ENCODE measurements at regions not wholly inside any gene's neighbourhood (a gene's known extent, or its start where the extent isn't known, plus 50 kb on each side); places are given as distances from the start of the nearest gene placed in this dataset.

DNA sequence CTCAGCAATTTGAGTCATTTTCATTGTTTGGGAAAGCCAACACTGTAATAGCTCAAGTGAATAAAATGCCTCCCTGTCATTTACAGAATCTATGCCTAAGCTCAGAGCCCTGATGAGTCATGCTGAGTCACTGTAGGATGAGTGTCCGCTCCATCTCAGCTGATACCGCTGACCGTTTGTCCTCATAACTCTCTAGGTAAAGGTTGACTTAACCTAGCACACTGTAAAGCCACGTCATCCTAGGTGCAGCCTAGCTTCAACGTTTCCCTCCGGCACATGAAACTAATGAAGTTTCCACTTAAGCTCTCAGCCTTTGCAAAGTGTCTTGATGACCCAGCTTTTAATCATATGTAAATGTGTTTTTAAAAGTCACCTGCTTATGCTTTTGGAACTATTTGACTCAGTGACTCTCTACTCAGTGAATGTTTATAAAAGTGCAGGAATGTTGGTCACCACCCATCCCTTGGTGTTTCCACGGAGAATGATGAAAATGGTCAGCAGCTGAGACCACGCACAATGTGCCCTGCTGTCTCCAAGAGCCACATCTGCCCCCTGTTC lies 154.0 kb downstream of the PMAIP1 start:
- H3K27me3 Mint-ChIP-seq, result peaks cover 7% of the 10 kb centered on the region
- peaks cover 5% of the 10 kb centered on the region for H3K9me3 Mint-ChIP-seq
- no peaks in the 10 kb centered on the region for H3K4me1 Mint-ChIP-seq
- DNase-seq (ENCODE audit: low spot score in 2 of 2) (no peak), ATAC-seq (ENCODE audit: low read depth) (no peak)
- no peak overlapping the region for H3K27ac Mint-ChIP-seq
- no peak overlapping the region for H3K4me3 Mint-ChIP-seq
- no peaks in the 10 kb centered on the region for H3K36me3 Mint-ChIP-seq

GRCh38 chr18:60050821-60051220 lies 151.0 kb downstream of the PMAIP1 start:
- Mint-ChIP-seq H3K4me3 (no peak overlapping the region), H3K27ac (no peak overlapping the region), H3K36me3 (no peaks in the 10 kb centered on the region), H3K4me1 (no peaks in the 10 kb centered on the region), H3K9me3 (peaks cover 3% of the 10 kb centered on the region), H3K27me3 (peaks cover 5% of the 10 kb centered on the region)
- ATAC-seq (ENCODE audit: low read depth) (no peak), DNase-seq (ENCODE audit: low spot score in 2 of 2) (no peak)

DNA sequence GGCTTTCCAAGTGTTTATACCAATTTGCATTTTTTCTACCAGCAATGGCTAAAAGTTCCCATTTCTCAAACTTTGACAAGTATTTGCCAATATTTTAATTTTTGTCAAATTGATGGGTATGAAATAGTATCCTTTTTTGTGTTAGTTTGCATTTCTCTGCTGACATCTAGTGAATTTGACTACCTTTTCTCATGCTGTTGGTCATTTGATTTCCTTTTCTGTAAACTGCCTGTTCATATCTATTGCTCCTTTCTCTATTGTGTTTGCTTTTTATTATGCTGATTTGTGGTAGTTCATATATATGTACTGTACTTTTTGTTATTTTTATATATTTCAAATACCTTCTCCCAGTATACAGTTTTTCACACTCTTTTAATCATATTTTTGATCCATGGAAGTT lies 149.4 kb downstream of the PMAIP1 start:
- no peak for ATAC-seq (ENCODE audit: low read depth)
- H3K9me3 Mint-ChIP-seq, result peaks cover 3% of the 10 kb centered on the region
- no peak overlapping the region for H3K4me3 Mint-ChIP-seq
- H3K4me1 Mint-ChIP-seq, result no peaks in the 10 kb centered on the region
- H3K36me3 Mint-ChIP-seq, result no peaks in the 10 kb centered on the region
- no peak for DNase-seq (ENCODE audit: low spot score in 2 of 2)
- no peak overlapping the region for H3K27ac Mint-ChIP-seq
- peaks cover 5% of the 10 kb centered on the region for H3K27me3 Mint-ChIP-seq

DNA sequence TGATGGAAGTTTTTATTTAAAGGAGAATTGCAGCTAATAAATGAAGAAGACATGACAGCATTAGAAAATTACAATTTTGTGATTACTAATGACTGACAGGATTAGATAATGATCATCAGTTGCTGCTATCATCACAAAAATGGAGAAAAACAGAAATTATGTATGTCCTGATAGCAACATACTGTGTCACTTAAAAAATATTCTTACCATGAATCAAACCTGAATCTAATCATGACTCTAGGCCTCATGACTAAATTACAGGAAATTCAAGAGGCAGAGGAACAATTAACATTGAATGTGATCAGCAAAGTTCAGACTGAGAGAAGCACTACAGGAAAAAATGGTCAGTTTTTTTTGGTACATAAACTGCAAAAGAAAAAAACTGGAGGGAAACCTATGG lies 147.8 kb downstream of the PMAIP1 start:
- Mint-ChIP-seq H3K9me3 (peaks cover 3% of the 10 kb centered on the region), H3K27me3 (peaks cover 2% of the 10 kb centered on the region), H3K27ac (no peak overlapping the region), H3K4me1 (no peaks in the 10 kb centered on the region), H3K36me3 (no peaks in the 10 kb centered on the region), H3K4me3 (no peak overlapping the region)
- no peak for DNase-seq (ENCODE audit: low spot score in 2 of 2)
- no peak for ATAC-seq (ENCODE audit: low read depth)

DNA sequence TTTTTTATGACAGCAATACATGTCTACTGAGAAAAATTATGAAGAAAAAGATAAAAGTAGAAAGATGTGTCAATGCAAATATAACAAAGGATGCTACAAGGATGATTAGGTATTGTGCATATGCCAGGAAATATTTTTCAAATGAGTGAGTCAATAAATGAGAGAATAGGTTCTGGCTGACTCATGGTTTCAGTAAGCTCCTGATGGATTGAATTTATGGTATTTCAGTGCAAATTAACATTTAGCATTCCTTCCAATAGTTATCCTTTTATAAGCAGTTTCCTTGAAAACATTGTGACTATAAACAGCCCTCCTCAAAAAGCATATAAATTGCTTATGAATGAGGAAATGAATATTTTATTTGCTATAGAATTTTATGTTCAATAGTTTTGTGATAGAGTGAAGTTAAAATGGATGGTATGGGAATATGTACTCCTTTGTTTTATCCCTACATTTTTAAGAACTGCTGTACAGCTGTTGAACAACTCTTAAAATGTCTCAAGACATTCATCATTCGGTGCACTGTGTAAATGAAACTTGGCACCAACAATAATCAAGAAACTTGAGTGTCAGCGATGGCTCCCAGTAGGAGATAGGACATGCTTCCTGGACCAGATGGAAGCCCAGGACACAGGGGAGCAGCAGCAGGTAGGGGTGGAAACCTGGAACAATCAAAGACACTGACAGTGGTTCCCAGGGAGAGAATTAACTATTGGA lies 144.7 kb downstream of the PMAIP1 start:
- ATAC-seq (ENCODE audit: low read depth) (no peak), DNase-seq (ENCODE audit: low spot score in 2 of 2) (no peak)
- Mint-ChIP-seq H3K36me3 (no peaks in the 10 kb centered on the region), H3K27ac (no peak overlapping the region), H3K9me3 (peaks cover 3% of the 10 kb centered on the region), H3K4me3 (no peak overlapping the region), H3K27me3 (peaks cover 8% of the 10 kb centered on the region), H3K4me1 (no peaks in the 10 kb centered on the region)

GRCh38 chr18:60040971-60041370 lies 141.2 kb downstream of the PMAIP1 start:
- Mint-ChIP-seq H3K9me3 (no peaks in the 10 kb centered on the region), H3K27me3 (peaks cover 14% of the 10 kb centered on the region), H3K36me3 (no peaks in the 10 kb centered on the region), H3K4me3 (no peak overlapping the region), H3K27ac (no peak overlapping the region), H3K4me1 (no peaks in the 10 kb centered on the region)
- no peak for DNase-seq (ENCODE audit: low spot score in 2 of 2)
- no peak for ATAC-seq (ENCODE audit: low read depth)

GRCh38 chr18:60038731-60039130 lies 138.9 kb downstream of the PMAIP1 start:
- no peak overlapping the region for H3K4me3 Mint-ChIP-seq
- no peaks in the 10 kb centered on the region for H3K4me1 Mint-ChIP-seq
- H3K9me3 Mint-ChIP-seq, result no peaks in the 10 kb centered on the region
- peaks cover 14% of the 10 kb centered on the region for H3K27me3 Mint-ChIP-seq
- no peak for ATAC-seq (ENCODE audit: low read depth)
- no peak for DNase-seq (ENCODE audit: low spot score in 2 of 2)
- no peak overlapping the region for H3K27ac Mint-ChIP-seq
- no peaks in the 10 kb centered on the region for H3K36me3 Mint-ChIP-seq

GRCh38 chr18:60027397-60027796 lies 127.6 kb downstream of the PMAIP1 start:
- Mint-ChIP-seq H3K27me3 (peaks cover 5% of the 10 kb centered on the region), H3K4me3 (no peak overlapping the region), H3K9me3 (no peaks in the 10 kb centered on the region), H3K27ac (no peak overlapping the region), H3K36me3 (no peaks in the 10 kb centered on the region), H3K4me1 (peaks cover 2% of the 10 kb centered on the region)
- ATAC-seq (ENCODE audit: low read depth) (no peak), DNase-seq (ENCODE audit: low spot score in 2 of 2) (no peak)

GRCh38 chr18:60024857-60025256 lies 125.1 kb downstream of the PMAIP1 start:
- Mint-ChIP-seq H3K4me1 (peaks cover 8% of the 10 kb centered on the region), H3K9me3 (no peaks in the 10 kb centered on the region), H3K27ac (no peak overlapping the region), H3K4me3 (no peak overlapping the region), H3K27me3 (peaks cover 8% of the 10 kb centered on the region), H3K36me3 (no peaks in the 10 kb centered on the region)
- ATAC-seq (ENCODE audit: low read depth), result no peak
- DNase-seq (ENCODE audit: low spot score in 2 of 2), result no peak

DNA sequence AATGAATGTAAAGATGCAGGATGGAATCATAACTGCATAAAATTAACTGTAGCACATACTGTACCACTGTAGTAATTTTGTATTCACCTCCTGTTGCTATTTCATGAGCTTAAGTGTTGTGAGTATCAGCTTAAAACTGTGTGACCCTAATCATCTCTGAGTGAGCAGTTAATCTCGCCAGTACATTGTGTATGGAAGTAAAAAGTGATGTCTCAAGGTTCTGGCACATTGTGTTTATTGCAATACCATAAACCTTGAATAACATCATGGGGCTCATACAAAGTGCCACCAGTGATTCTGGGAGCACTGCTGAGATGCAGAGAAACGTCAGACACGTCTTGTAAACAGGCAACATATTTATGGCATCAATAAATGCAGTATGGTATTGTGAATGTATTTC lies 124.5 kb downstream of the PMAIP1 start:
- Mint-ChIP-seq H3K27ac (no peak overlapping the region), H3K4me1 (peaks cover 8% of the 10 kb centered on the region), H3K27me3 (peaks cover 10% of the 10 kb centered on the region), H3K9me3 (no peaks in the 10 kb centered on the region), H3K36me3 (no peaks in the 10 kb centered on the region), H3K4me3 (no peak overlapping the region)
- ATAC-seq (ENCODE audit: low read depth), result no peak
- no peak for DNase-seq (ENCODE audit: low spot score in 2 of 2)

DNA sequence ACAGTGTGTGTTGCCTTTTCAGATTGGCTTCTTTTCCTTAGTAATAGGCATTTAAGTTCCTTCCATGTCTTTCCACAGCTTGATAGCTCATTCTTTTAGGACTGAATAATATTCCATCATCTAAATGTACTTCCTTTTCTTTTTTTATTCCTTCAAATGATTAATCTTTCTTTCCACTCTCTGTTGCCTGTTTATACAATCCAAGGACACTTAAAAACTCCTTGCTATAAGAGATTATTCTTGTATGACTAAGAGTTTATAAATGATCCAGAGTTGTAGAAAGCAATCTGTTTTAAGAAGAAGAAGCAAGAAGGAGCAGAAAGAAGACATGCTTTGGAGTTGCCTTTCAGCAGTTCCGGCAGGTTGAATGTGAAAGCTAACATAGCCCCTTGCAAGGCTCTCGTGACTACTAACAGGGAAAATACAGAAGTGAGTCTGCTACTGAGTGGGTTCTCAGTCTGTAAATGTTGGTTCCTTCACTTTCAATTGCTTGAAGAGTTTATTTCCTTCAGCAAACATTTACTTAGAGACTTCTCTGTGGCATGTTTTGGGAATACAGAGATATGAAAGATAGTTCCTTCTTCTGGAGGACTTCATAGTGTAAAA lies 123.0 kb downstream of the PMAIP1 start:
- no peaks in the 10 kb centered on the region for H3K9me3 Mint-ChIP-seq
- no peaks in the 10 kb centered on the region for H3K36me3 Mint-ChIP-seq
- no peak for ATAC-seq (ENCODE audit: low read depth)
- no peak overlapping the region for H3K4me3 Mint-ChIP-seq
- H3K4me1 Mint-ChIP-seq, result peaks cover 8% of the 10 kb centered on the region
- H3K27ac Mint-ChIP-seq, result no peak overlapping the region
- H3K27me3 Mint-ChIP-seq, result peaks cover 13% of the 10 kb centered on the region
- DNase-seq (ENCODE audit: low spot score in 2 of 2), result no peak

DNA sequence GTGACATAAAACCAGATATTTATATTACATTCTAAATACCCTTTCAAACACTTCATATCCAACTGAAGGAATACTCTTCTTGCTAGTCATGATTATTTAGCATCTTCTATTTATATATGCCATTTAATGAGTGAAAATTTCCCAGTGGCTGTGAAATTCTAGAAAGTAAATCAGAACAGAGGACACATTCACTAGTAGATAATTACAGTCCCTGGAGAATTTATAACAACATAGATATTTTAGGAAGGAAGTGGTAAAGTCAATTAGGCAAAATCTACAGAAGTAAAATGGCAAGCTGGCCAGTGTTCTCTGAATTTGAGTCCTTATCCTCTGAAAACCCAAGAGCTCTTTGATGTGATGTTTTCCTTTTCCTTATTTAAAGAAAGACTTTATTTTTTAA lies 121.8 kb downstream of the PMAIP1 start:
- Mint-ChIP-seq H3K4me1 (peaks cover 8% of the 10 kb centered on the region), H3K4me3 (no peak overlapping the region), H3K27ac (no peak overlapping the region), H3K27me3 (peaks cover 13% of the 10 kb centered on the region), H3K36me3 (no peaks in the 10 kb centered on the region), H3K9me3 (no peaks in the 10 kb centered on the region)
- ATAC-seq (ENCODE audit: low read depth) (no peak), DNase-seq (ENCODE audit: low spot score in 2 of 2) (no peak)

- H3K27me3 Mint-ChIP-seq, result peaks cover 11% of the 10 kb centered on the region
- no peak for DNase-seq (ENCODE audit: low spot score in 2 of 2)
Observed at GRCh38 chr18:60020107-60020925, 120.5 kb downstream of the PMAIP1 start.

GRCh38 chr18:60019463-60019840 lies 119.7 kb downstream of the PMAIP1 start:
- Mint-ChIP-seq H3K36me3 (no peaks in the 10 kb centered on the region), H3K27me3 (peaks cover 11% of the 10 kb centered on the region)

More at GRCh38 chr18:60020107-60020925, 120.5 kb downstream of the PMAIP1 start:
- no peaks in the 10 kb centered on the region for H3K9me3 Mint-ChIP-seq
- H3K4me3 Mint-ChIP-seq, result no peak overlapping the region
- ATAC-seq (ENCODE audit: low read depth), result no peak
- no peaks in the 10 kb centered on the region for H3K36me3 Mint-ChIP-seq
- H3K4me1 Mint-ChIP-seq, result peaks cover 8% of the 10 kb centered on the region
- no peak overlapping the region for H3K27ac Mint-ChIP-seq

More at GRCh38 chr18:60019463-60019840, 119.7 kb downstream of the PMAIP1 start:
- no peak overlapping the region for H3K4me3 Mint-ChIP-seq
- DNase-seq (ENCODE audit: low spot score in 2 of 2) (no peak), ATAC-seq (ENCODE audit: low read depth) (no peak)
- H3K27ac Mint-ChIP-seq, result no peak overlapping the region
- peaks cover 8% of the 10 kb centered on the region for H3K4me1 Mint-ChIP-seq
- no peaks in the 10 kb centered on the region for H3K9me3 Mint-ChIP-seq

Measured in memory B cell (primary cell).